Lung (tissue), 11 donors: ENCODE measurements at regions not wholly inside any gene's neighbourhood (a gene's known extent, or its start where the extent isn't known, plus 50 kb on each side); places are given as distances from the start of the nearest gene placed in this dataset.

Source experiments
- ATAC-seq: fragments of 200-7000 bp; cut with Tn5 transposase; one replicate; pipeline ENCODE4 v1.9.1; 2020; ENCODE audit warnings: moderate number of reproducible peaks; ENCODE audit not compliant: insufficient read depth, low FRiP score
- DNase-seq, 3 donors: peaks; one replicate each; pipeline ENCODE4 v3.0.0-alpha.2; 2013 to 2017
- H3K27ac ChIP-seq, 2 donors: one replicate each; pipeline ENCODE4 v1.5.1; 2013; ENCODE audit warnings: mild to moderate bottlenecking in 2 of 2, moderate library complexity in 2 of 2, control low read depth in 1 of 2, inconsistent platforms in 1 of 2, low read depth in 1 of 2, low read length in 1 of 2
- H3K27me3 ChIP-seq, 3 donors: one replicate each; pipeline ENCODE4 v1.5.1; 2013; ENCODE audit warnings: low read length in 2 of 3; ENCODE audit not compliant: control insufficient read depth in 3 of 3, insufficient read depth in 3 of 3
- H3K36me3 ChIP-seq, 4 donors: one replicate each; pipeline ENCODE4 v1.5.1; 2013; ENCODE audit warnings: low read length in 4 of 4, mild to moderate bottlenecking in 1 of 4, moderate library complexity in 1 of 4; ENCODE audit not compliant: control insufficient read depth in 4 of 4, insufficient read depth in 4 of 4
- H3K4me1 ChIP-seq, 5 donors: one replicate each; pipeline ENCODE4 v1.5.1; 2013; ENCODE audit warnings: low read length in 5 of 5, mild to moderate bottlenecking in 2 of 5, moderate library complexity in 1 of 5; ENCODE audit not compliant: control insufficient read depth in 5 of 5, insufficient read depth in 5 of 5
- H3K4me3 ChIP-seq: one replicate; pipeline ENCODE4 v1.5.1; 2013; ENCODE audit warnings: mild to moderate bottlenecking, control low read depth, moderate library complexity
- H3K9ac ChIP-seq, 2 donors: one replicate each; pipeline ENCODE4 v1.5.1; 2013; ENCODE audit warnings: low read length in 2 of 2, control low read depth in 1 of 2; ENCODE audit not compliant: insufficient read depth in 1 of 2
- H3K9me3 ChIP-seq, 4 donors: one replicate each; pipeline ENCODE4 v1.5.1; 2013; ENCODE audit warnings: low read length in 3 of 4, mild to moderate bottlenecking in 1 of 4, moderate library complexity in 1 of 4; ENCODE audit not compliant: control insufficient read depth in 4 of 4, insufficient read depth in 3 of 4
- CTCF ChIP-seq: IDR thresholded peaks from 2 replicates; pipeline ENCODE4 v1.5.1; 2012; ENCODE audit warnings: mild to moderate bottlenecking; ENCODE audit errors: control extremely low read depth, extremely low read depth
- WGBS, 2 donors: extraction: QIAGEN DNeasy Blood & Tissue Kit; methylation state at CpG; one replicate each; pipeline ENCODE4 v1.1.7; 2013; 5-methylcytosine and 5-hydroxymethylcytosine counted together
- donor health status: control.
- donor health status: control.
- donor health status: Bipolar disorder and iron deficiency.
- donor health status: healthy.
- donor health status: DM: yes; HTN: yes; CAD: no.

GRCh38 chr3:64956711-64957325 is 269.0 kb upstream of the ADAMTS9 start:
- no peak for TF ChIP-seq CTCF
- no peaks in the 10 kb centered on the region for H3K9me3 ChIP-seq
- no peaks in the 10 kb centered on the region for H3K36me3 ChIP-seq
- peaks cover 0 to 25% (median 10%) of the 10 kb centered on the region in 5 donors for H3K4me1 ChIP-seq
- ATAC-seq (no peak), DNase-seq (peak in 2 of 3 donors; percentile 42 to 50)
- H3K4me3 ChIP-seq: no peak overlapping the region
- no peak overlapping the region for H3K27ac ChIP-seq
- no peak overlapping the region for H3K9ac ChIP-seq
- WGBS, 2 donors: 60 to 74% methylated on average over 10 of the region's 10 CpGs
- peaks cover 0 to 6% (median 0%) of the 10 kb centered on the region in 3 donors for H3K27me3 ChIP-seq

- ATAC-seq (no peak), DNase-seq (peak; percentile 46 to 80 (median 71))
- peak overlapping the region in 1 of 2 donors; percentile 53 for H3K27ac ChIP-seq
- H3K36me3 ChIP-seq: no peaks in the 10 kb centered on the region
- no peak overlapping the region for H3K9ac ChIP-seq
- H3K27me3 ChIP-seq: peaks cover 0 to 6% (median 0%) of the 10 kb centered on the region in 3 donors
- H3K4me3 ChIP-seq: no peak overlapping the region
- 17 to 22% methylated on average over 4 of the region's 4 CpGs for WGBS, 2 donors
- H3K4me1 ChIP-seq: peaks cover 0 to 20% (median 10%) of the 10 kb centered on the region in 5 donors
- TF ChIP-seq CTCF: no peak
- H3K9me3 ChIP-seq: no peaks in the 10 kb centered on the region
Observed at GRCh38 chr3:64954995-64955636, 267.3 kb upstream of the ADAMTS9 start.

GRCh38 chr3:64945171-64945729 is 257.4 kb upstream of the ADAMTS9 start:
- H3K4me3 ChIP-seq: no peak overlapping the region
- H3K27ac ChIP-seq: peak overlapping the region in 1 of 2 donors; percentile 61
- no peak for ATAC-seq
- peaks cover 0 to 3% (median 0%) of the 10 kb centered on the region in 4 donors for H3K9me3 ChIP-seq
- peaks cover 0 to 17% (median 5%) of the 10 kb centered on the region in 5 donors for H3K4me1 ChIP-seq
- H3K27me3 ChIP-seq: no peaks in the 10 kb centered on the region
- no peaks in the 10 kb centered on the region for H3K36me3 ChIP-seq
- peak; percentile 69 to 87 (median 81) for DNase-seq
- H3K9ac ChIP-seq: no peak overlapping the region
- TF ChIP-seq CTCF: no peak
- WGBS, 2 donors: 24 to 26% methylated on average over 6 of the region's 6 CpGs
